GM12891 (cell line): ENCODE measurements at regions not wholly inside any gene's neighbourhood (a gene's known extent, or its start where the extent isn't known, plus 50 kb on each side); places are given as distances from the start of the nearest gene placed in this dataset.

ENCODE experiments used
- POLR2A ChIP-seq: IDR thresholded peaks from 2 replicates; pipeline ENCODE4 v1.6.1; 2011; ENCODE audit warnings: low read depth, low read length, control low read depth
- POLR2AphosphoS5 ChIP-seq: IDR thresholded peaks from 2 replicates; pipeline ENCODE4 v1.6.1; 2011; ENCODE audit warnings: low read depth, low read length, control low read depth
- POU2F2 ChIP-seq: IDR thresholded peaks from 2 replicates; pipeline ENCODE4 v1.6.1; 2011; ENCODE audit warnings: low read depth, mild to moderate bottlenecking, control low read depth, low read length, moderate library complexity
- SPI1 ChIP-seq: IDR thresholded peaks from 2 replicates; pipeline ENCODE4 v1.6.1; 2011; ENCODE audit warnings: low read depth, low read length, control low read depth
- TAF1 ChIP-seq: IDR thresholded peaks from 2 replicates; pipeline ENCODE4 v1.6.1; 2011; ENCODE audit warnings: low read depth, low read length, control low read depth

GRCh38 chr9:129341171-129341986 is 163.3 kb upstream of the IER5L start:
- TF ChIP-seq POLR2A (no peak), TAF1 (no peak), SPI1 (no peak), POU2F2 (no peak), POLR2AphosphoS5 (no peak)
